ENCODE measurements at regions not wholly inside any gene's neighbourhood (a gene's known extent, or its start where the extent isn't known, plus 50 kb on each side); places are given as distances from the start of the nearest gene placed in this dataset.
"Not testable (repeated sequence)": the region's sequence is repeated elsewhere in the genome, so short reads cannot be mapped to it uniquely, and the experiment has no call there.

- intact Hi-C loops (cut with DNase I), result no loop called here
- DNase-seq (ENCODE audit: low spot score), result no peak
Observed at GRCh38 chr1:193932979-193933378, 746.6 kb upstream of the B3GALT2 start.

- intact Hi-C loops (cut with DNase I), result no loop called here
- no peak for DNase-seq (ENCODE audit: low spot score)
Observed at GRCh38 chr1:193931356-193931755, 744.9 kb upstream of the B3GALT2 start.

- intact Hi-C loops (cut with DNase I), result no loop called here
- no peak for DNase-seq (ENCODE audit: low spot score)
Observed at GRCh38 chr1:193929374-193930033, 743.1 kb upstream of the B3GALT2 start.

GRCh38 chr1:193927550-193927949 lies 741.1 kb upstream of the B3GALT2 start:
- intact Hi-C loops (cut with DNase I), result no loop called here
- no peak for DNase-seq (ENCODE audit: low spot score)

- DNase-seq (ENCODE audit: low spot score), result no peak
- intact Hi-C loops (cut with DNase I), result no loop called here
Observed at GRCh38 chr1:193926956-193927355, 740.5 kb upstream of the B3GALT2 start.

GRCh38 chr1:193919827-193920226 lies 733.4 kb upstream of the B3GALT2 start:
- DNase-seq (ENCODE audit: low spot score), result no peak
- intact Hi-C loops (cut with DNase I), result no loop called here

GRCh38 chr1:193916452-193916851 lies 730.0 kb upstream of the B3GALT2 start:
- DNase-seq (ENCODE audit: low spot score), result no peak
- intact Hi-C loops (cut with DNase I), result no loop called here

- DNase-seq (ENCODE audit: low spot score), result no peak
- intact Hi-C loops (cut with DNase I), result no loop called here
Observed at GRCh38 chr1:193914871-193915270, 728.5 kb upstream of the B3GALT2 start.

GRCh38 chr1:193909406-193910082 lies 723.1 kb upstream of the B3GALT2 start:
- intact Hi-C loops (cut with DNase I), result no loop called here
- DNase-seq (ENCODE audit: low spot score), result no peak

GRCh38 chr1:193905288-193906085 lies 719.1 kb upstream of the B3GALT2 start:
- DNase-seq (ENCODE audit: low spot score), result no peak
- intact Hi-C loops (cut with DNase I), result no loop called here

- no peak for DNase-seq (ENCODE audit: low spot score)
- intact Hi-C loops (cut with DNase I), result no loop called here
Observed at GRCh38 chr1:193891788-193892187, 705.4 kb upstream of the B3GALT2 start.

- intact Hi-C loops (cut with DNase I), result no loop called here
- DNase-seq (ENCODE audit: low spot score), result no peak
Observed at GRCh38 chr1:193890935-193891334, 704.5 kb upstream of the B3GALT2 start.

- no peak for DNase-seq (ENCODE audit: low spot score)
- intact Hi-C loops (cut with DNase I), result no loop called here
Observed at GRCh38 chr1:193884848-193885558, 698.6 kb upstream of the B3GALT2 start.

GRCh38 chr1:193877920-193878319 lies 691.5 kb upstream of the B3GALT2 start:
- DNase-seq (ENCODE audit: low spot score); intact Hi-C loops (cut with DNase I): not testable (repeated sequence)

- DNase-seq (ENCODE audit: low spot score), result no peak
- intact Hi-C loops (cut with DNase I), result no loop called here
Observed at GRCh38 chr1:193868425-193868824, 682.0 kb upstream of the B3GALT2 start.

- intact Hi-C loops (cut with DNase I), result no loop called here
- DNase-seq (ENCODE audit: low spot score), result no peak
Observed at GRCh38 chr1:193856261-193856660, 669.8 kb upstream of the B3GALT2 start.

- no peak for DNase-seq (ENCODE audit: low spot score)
- intact Hi-C loops (cut with DNase I), result no loop called here
Observed at GRCh38 chr1:193850745-193851144, 664.3 kb upstream of the B3GALT2 start.

GRCh38 chr1:193846876-193847604 lies 660.6 kb upstream of the B3GALT2 start:
- intact Hi-C loops (cut with DNase I), result no loop called here
- DNase-seq (ENCODE audit: low spot score), result no peak

GRCh38 chr1:193846411-193846810 lies 660.0 kb upstream of the B3GALT2 start:
- intact Hi-C loops (cut with DNase I), result no loop called here
- DNase-seq (ENCODE audit: low spot score), result no peak
